ENCODE measurements at regions not wholly inside any gene's neighbourhood (a gene's known extent, or its start where the extent isn't known, plus 50 kb on each side); places are given as distances from the start of the nearest gene placed in this dataset.

DNA sequence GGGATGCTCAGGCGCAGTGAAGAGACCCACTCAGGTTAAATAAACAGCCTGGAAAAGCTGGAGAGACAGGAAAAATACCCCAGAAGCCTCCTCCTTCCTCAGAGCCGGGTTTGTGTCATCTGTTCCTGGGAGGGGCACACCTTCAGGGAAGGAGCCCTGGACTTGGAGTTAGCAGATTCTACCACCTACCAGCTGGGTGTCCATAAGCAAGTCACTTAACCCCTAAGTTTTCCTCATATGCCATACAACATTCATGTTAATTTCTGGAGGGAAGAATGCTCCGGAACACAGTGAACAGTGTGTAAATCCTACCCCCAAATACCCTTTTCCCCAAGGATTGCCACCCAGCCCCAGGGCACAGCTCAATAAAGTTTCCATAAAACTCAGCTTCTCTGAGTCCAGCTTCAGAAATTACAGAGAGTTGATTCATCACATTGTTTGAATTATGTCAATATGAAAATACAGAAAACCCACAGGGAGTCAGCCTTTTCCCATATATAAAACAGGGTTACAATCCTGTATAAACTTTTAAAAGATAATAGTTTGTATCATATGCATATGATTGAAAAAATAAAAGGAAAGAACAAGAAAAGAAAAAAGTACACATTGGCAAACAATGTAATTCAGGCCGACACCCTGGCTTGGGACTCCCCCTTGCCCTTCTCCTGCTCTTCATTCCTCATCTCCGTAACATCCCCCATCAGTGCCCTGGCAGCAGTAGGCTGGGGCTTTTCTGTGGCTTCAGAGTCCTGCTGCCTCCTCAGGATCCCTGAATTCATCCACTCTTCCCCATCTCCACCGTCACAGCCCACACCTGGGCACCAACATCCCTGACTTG, 291.8 kb upstream of the USP24 start (continued):
- no peak for TF ChIP-seq CHD7 (IDR thresholded peaks at IDR 0.05; ENCODE audit: insufficient replicate concordance, low read length)
- TF ChIP-seq CTCF (IDR thresholded peaks at IDR 0.05; ENCODE audit: control extremely low read depth in 1 of 3, insufficient read depth in 1 of 3, low read depth in 1 of 3, low read length in 3 of 3): no peak
